SK-N-SH treated with all-trans-retinoic acid at 6 μM for 48 hours (cell line): ENCODE measurements at regions not wholly inside any gene's neighbourhood (a gene's known extent, or its start where the extent isn't known, plus 50 kb on each side); places are given as distances from the start of the nearest gene placed in this dataset.

Source experiments
- ATAC-seq: fragments of 200-7000 bp; cut with Tn5 transposase; 3 replicates; pipeline ENCODE4 v1.9.1; 2020; ENCODE audit warnings: mild to moderate bottlenecking, moderate library complexity
- ARNTL ChIP-seq: fragments of 450-650 bp; formaldehyde crosslinking; IDR thresholded peaks from 2 replicates; pipeline ENCODE4 v1.5.0; 2020; ENCODE audit warnings: low read depth, mild to moderate bottlenecking, moderate library complexity, borderline replicate concordance
- BACH2 ChIP-seq: fragments of 250-450 bp; sonication (Bioruptor Pico); IDR thresholded peaks from 2 replicates; pipeline ENCODE4 v1.9.0; 2021; ENCODE audit warnings: mild to moderate bottlenecking, borderline replicate concordance
- CSDC2 ChIP-seq: fragments of 250-450 bp; sonication (Bioruptor Pico); IDR thresholded peaks from 2 replicates; pipeline ENCODE4 v1.5.0; 2020; ENCODE audit warnings: mild to moderate bottlenecking, moderate library complexity
- ESRRG ChIP-seq: fragments of 250-450 bp; sonication (Bioruptor Pico); IDR thresholded peaks from 2 replicates; pipeline ENCODE4 v1.6.1; 2021; ENCODE audit warnings: mild to moderate bottlenecking
- GLIS3 ChIP-seq: fragments of 250-450 bp; sonication (Bioruptor Pico); IDR thresholded peaks from 2 replicates; pipeline ENCODE4 v1.5.0; 2020; ENCODE audit warnings: mild to moderate bottlenecking, moderate library complexity
- ISL1 ChIP-seq: fragments of 250-450 bp; sonication (Bioruptor Pico); IDR thresholded peaks from 2 replicates; pipeline ENCODE4 v2.1.2; 2022; ENCODE audit warnings: mild to moderate bottlenecking, moderate library complexity
- OSR1 ChIP-seq: fragments of 250-450 bp; sonication (Bioruptor Pico); IDR thresholded peaks from 2 replicates; pipeline ENCODE4 v1.8.0; 2022; ENCODE audit warnings: moderate library complexity, mild to moderate bottlenecking, inconsistent platforms
- PPARA ChIP-seq: fragments of 250-450 bp; sonication (Bioruptor Pico); IDR thresholded peaks from 2 replicates; pipeline ENCODE4 v1.5.0; 2020; ENCODE audit warnings: mild to moderate bottlenecking, borderline replicate concordance
- RARB ChIP-seq: fragments of 250-450 bp; sonication (Bioruptor Pico); IDR thresholded peaks from 2 replicates; pipeline ENCODE4 v1.8.0; 2021; ENCODE audit warnings: mild to moderate bottlenecking, moderate library complexity
- SNAI2 ChIP-seq: fragments of 250-450 bp; sonication (Bioruptor Pico); IDR thresholded peaks from 2 replicates; pipeline ENCODE4 v1.5.0; 2020; ENCODE audit warnings: mild to moderate bottlenecking, moderate library complexity
- ZC3H10 ChIP-seq: fragments of 250-450 bp; sonication (Bioruptor Pico); IDR thresholded peaks from 2 replicates; pipeline ENCODE4 v1.5.1; 2021; ENCODE audit warnings: mild to moderate bottlenecking, moderate library complexity
- ZFP3 ChIP-seq: fragments of 250-450 bp; sonication (Bioruptor Pico); IDR thresholded peaks from 2 replicates; pipeline ENCODE4 v1.5.0; 2020; ENCODE audit warnings: mild to moderate bottlenecking, moderate library complexity
- ZFP30 ChIP-seq: fragments of 450-650 bp; formaldehyde crosslinking; IDR thresholded peaks from 2 replicates; pipeline ENCODE4 v1.5.0; 2022; ENCODE audit warnings: mild to moderate bottlenecking, moderate library complexity
- ZNF565 ChIP-seq: fragments of 450-650 bp; formaldehyde crosslinking; conservative IDR thresholded peaks from 2 replicates; pipeline ENCODE4 v1.5.0; 2020; ENCODE audit warnings: low read depth, mild to moderate bottlenecking, moderate library complexity
- ZNF70 ChIP-seq: fragments of 450-650 bp; formaldehyde crosslinking; IDR thresholded peaks from 2 replicates; pipeline ENCODE4 v1.5.0; 2020; ENCODE audit warnings: mild to moderate bottlenecking, moderate library complexity
- TF ChIP-seq, protein P1 (sequence below): fragments of 250-450 bp; sonication (Bioruptor Pico); IDR thresholded peaks from 2 replicates; pipeline ENCODE4 v1.5.0; 2020; ENCODE audit warnings: mild to moderate bottlenecking, moderate library complexity
- TF ChIP-seq, protein P2 (sequence below): fragments of 250-450 bp; sonication (Bioruptor Pico); IDR thresholded peaks from 2 replicates; pipeline ENCODE4 v1.8.0; 2021; ENCODE audit warnings: low read depth, mild to moderate bottlenecking, moderate library complexity, borderline replicate concordance
- TF ChIP-seq, protein P3 (sequence below): fragments of 250-450 bp; sonication (Bioruptor Pico); IDR thresholded peaks from 2 replicates; pipeline ENCODE4 v1.8.0; 2020; ENCODE audit warnings: mild to moderate bottlenecking, moderate library complexity, borderline replicate concordance
- TF ChIP-seq, protein P4 (sequence below): fragments of 250-450 bp; sonication (Bioruptor Pico); IDR thresholded peaks from 2 replicates; pipeline ENCODE4 v1.5.1; 2020; ENCODE audit warnings: low read depth, mild to moderate bottlenecking, moderate library complexity
- TF ChIP-seq, protein P5 (sequence below): fragments of 250-450 bp; sonication (Bioruptor Pico); IDR thresholded peaks from 2 replicates; pipeline ENCODE4 v1.5.1; 2021; ENCODE audit warnings: mild to moderate bottlenecking, moderate library complexity

DNA sequence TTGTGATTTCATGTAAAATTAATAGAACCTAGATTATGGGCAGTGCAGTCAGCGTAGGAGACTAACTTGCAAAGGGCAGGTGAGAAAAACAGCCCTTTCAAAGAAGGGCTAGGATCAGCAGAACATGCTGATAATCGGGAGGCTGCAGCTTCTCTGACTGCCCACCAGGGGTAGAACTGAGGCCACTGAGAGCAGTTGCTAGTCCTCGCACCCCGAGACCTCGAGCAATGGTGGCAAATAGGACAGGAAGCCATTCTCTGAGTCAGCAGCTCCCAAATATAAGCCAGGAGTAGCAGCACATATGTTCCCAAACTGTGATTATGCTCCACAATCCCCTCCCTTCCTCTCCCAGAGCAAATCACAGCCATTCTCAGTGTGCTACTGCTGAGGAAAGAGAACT is 186.5 kb downstream of the MSL3 start (continued):
- TF ChIP-seq, protein P1, sequence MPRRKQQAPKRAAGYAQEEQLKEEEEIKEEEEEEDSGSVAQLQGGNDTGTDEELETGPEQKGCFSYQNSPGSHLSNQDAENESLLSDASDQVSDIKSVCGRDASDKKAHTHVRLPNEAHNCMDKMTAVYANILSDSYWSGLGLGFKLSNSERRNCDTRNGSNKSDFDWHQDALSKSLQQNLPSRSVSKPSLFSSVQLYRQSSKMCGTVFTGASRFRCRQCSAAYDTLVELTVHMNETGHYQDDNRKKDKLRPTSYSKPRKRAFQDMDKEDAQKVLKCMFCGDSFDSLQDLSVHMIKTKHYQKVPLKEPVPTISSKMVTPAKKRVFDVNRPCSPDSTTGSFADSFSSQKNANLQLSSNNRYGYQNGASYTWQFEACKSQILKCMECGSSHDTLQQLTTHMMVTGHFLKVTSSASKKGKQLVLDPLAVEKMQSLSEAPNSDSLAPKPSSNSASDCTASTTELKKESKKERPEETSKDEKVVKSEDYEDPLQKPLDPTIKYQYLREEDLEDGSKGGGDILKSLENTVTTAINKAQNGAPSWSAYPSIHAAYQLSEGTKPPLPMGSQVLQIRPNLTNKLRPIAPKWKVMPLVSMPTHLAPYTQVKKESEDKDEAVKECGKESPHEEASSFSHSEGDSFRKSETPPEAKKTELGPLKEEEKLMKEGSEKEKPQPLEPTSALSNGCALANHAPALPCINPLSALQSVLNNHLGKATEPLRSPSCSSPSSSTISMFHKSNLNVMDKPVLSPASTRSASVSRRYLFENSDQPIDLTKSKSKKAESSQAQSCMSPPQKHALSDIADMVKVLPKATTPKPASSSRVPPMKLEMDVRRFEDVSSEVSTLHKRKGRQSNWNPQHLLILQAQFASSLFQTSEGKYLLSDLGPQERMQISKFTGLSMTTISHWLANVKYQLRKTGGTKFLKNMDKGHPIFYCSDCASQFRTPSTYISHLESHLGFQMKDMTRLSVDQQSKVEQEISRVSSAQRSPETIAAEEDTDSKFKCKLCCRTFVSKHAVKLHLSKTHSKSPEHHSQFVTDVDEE (CRISPR knock-in tag): no peak

DNA sequence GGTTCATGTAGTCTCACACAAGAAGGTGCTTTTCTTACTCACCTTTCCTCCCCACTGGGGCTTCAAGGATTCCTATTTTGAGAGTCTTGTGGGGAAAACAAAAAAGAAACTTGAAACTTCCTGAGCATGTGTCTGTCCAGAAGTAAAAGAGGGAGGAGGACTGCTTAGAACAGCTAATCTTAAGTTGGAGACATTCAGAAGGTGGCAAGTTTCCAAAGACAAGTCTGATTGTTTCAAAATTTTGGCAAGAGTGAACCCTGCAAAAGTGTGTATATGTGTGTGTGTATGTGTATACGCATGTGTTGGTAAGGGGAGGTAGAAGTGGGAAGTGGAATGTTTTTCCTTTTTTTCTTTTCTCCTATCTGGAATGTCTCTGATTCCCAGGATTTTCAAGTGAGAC is 189.0 kb upstream of the FRMPD4 start:
- no peak for ATAC-seq
- TF ChIP-seq CSDC2 (CRISPR knock-in tag) (no peak), OSR1 (no peak), ZFP30 (no peak), ESRRG (CRISPR knock-in tag) (no peak), ARNTL (no peak), ZFP3 (no peak), RARB (CRISPR knock-in tag) (no peak), GLIS3 (no peak), SNAI2 (CRISPR knock-in tag) (no peak), ZNF70 (CRISPR knock-in tag) (no peak), ZC3H10 (no peak), ZNF565 (no peak)
- TF ChIP-seq, protein P2, sequence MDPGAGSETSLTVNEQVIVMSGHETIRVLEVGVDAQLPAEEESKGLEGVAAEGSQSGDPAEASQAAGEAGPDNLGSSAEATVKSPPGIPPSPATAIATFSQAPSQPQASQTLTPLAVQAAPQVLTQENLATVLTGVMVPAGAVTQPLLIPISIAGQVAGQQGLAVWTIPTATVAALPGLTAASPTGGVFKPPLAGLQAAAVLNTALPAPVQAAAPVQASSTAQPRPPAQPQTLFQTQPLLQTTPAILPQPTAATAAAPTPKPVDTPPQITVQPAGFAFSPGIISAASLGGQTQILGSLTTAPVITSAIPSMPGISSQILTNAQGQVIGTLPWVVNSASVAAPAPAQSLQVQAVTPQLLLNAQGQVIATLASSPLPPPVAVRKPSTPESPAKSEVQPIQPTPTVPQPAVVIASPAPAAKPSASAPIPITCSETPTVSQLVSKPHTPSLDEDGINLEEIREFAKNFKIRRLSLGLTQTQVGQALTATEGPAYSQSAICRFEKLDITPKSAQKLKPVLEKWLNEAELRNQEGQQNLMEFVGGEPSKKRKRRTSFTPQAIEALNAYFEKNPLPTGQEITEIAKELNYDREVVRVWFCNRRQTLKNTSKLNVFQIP (CRISPR knock-in tag): no peak
- TF ChIP-seq, protein P1 (CRISPR knock-in tag): no peak

DNA sequence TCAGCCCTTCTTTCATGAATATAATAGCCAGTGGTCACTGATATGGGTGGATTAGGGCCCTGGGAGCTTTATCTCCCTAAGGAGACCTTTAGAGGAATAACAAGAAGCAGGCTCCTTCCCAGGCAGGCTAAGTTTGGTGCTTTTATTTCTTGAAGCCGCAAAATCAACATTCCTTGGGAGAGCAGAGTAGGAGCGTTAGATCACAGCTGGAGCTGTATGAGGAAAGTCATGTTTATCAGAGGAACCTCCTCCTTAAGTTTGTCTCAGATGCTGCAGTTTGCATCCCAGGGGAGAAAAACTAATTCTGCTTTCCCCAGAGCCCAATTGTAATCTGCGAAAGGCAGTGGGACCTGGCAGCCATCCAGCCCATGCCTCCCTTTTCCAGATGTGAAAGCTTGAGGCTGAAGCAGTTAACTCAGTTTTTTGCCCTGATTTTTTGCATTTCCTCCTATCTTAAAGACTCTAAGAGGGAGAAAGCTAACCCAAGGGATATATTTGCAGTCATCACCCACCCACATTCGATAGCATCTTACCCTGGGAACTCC is 186.0 kb upstream of the FRMPD4 start:
- ATAC-seq: no peak
- no peak for TF ChIP-seq ZNF565
- no peak for TF ChIP-seq CSDC2 (CRISPR knock-in tag)
- no peak for TF ChIP-seq OSR1
- TF ChIP-seq RARB (CRISPR knock-in tag): no peak
- TF ChIP-seq BACH2 (CRISPR knock-in tag): no peak
- TF ChIP-seq GLIS3: no peak

DNA sequence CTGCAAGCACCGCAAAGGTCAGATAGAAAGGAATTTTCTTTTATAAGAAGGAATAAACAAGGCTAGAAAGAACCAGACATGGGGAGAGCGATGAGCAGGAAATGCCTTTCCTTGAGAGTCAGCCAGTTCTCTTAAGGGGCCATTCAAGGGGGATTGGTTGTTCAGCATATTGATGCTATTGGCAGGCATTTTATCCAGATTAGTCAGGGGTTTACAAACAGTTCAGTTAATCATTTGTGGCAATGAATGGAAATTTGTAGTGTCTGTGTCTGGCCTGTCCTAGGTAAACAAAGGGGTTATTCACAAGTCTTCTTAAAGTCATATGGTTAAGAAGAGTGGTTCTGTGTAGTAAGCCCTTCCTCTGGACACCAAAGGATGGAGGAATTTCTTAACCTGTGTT is 184.7 kb upstream of the FRMPD4 start:
- ATAC-seq: peak; percentile 94
- TF ChIP-seq, protein P3, sequence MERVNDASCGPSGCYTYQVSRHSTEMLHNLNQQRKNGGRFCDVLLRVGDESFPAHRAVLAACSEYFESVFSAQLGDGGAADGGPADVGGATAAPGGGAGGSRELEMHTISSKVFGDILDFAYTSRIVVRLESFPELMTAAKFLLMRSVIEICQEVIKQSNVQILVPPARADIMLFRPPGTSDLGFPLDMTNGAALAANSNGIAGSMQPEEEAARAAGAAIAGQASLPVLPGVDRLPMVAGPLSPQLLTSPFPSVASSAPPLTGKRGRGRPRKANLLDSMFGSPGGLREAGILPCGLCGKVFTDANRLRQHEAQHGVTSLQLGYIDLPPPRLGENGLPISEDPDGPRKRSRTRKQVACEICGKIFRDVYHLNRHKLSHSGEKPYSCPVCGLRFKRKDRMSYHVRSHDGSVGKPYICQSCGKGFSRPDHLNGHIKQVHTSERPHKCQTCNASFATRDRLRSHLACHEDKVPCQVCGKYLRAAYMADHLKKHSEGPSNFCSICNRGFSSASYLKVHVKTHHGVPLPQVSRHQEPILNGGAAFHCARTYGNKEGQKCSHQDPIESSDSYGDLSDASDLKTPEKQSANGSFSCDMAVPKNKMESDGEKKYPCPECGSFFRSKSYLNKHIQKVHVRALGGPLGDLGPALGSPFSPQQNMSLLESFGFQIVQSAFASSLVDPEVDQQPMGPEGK (CRISPR knock-in tag): no peak
- no peak for TF ChIP-seq ESRRG (CRISPR knock-in tag)
- TF ChIP-seq ZNF565: no peak
- TF ChIP-seq, protein P1 (CRISPR knock-in tag): no peak
- no peak for TF ChIP-seq RARB (CRISPR knock-in tag)
- no peak for TF ChIP-seq CSDC2 (CRISPR knock-in tag)
- TF ChIP-seq, protein P4, sequence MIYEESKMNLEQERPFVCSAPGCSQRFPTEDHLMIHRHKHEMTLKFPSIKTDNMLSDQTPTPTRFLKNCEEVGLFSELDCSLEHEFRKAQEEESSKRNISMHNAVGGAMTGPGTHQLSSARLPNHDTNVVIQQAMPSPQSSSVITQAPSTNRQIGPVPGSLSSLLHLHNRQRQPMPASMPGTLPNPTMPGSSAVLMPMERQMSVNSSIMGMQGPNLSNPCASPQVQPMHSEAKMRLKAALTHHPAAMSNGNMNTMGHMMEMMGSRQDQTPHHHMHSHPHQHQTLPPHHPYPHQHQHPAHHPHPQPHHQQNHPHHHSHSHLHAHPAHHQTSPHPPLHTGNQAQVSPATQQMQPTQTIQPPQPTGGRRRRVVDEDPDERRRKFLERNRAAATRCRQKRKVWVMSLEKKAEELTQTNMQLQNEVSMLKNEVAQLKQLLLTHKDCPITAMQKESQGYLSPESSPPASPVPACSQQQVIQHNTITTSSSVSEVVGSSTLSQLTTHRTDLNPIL (CRISPR knock-in tag): no peak
- TF ChIP-seq ZFP3: no peak
- TF ChIP-seq, protein P5, sequence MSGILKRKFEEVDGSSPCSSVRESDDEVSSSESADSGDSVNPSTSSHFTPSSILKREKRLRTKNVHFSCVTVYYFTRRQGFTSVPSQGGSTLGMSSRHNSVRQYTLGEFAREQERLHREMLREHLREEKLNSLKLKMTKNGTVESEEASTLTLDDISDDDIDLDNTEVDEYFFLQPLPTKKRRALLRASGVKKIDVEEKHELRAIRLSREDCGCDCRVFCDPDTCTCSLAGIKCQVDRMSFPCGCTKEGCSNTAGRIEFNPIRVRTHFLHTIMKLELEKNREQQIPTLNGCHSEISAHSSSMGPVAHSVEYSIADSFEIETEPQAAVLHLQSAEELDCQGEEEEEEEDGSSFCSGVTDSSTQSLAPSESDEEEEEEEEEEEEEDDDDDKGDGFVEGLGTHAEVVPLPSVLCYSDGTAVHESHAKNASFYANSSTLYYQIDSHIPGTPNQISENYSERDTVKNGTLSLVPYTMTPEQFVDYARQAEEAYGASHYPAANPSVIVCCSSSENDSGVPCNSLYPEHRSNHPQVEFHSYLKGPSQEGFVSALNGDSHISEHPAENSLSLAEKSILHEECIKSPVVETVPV (CRISPR knock-in tag): no peak
- TF ChIP-seq PPARA: no peak
- no peak for TF ChIP-seq SNAI2 (CRISPR knock-in tag)
- no peak for TF ChIP-seq ZNF70 (CRISPR knock-in tag)
- TF ChIP-seq ISL1 (CRISPR knock-in tag): no peak
- no peak for TF ChIP-seq OSR1
